ENCODE measurements at regions not wholly inside any gene's neighbourhood (a gene's known extent, or its start where the extent isn't known, plus 50 kb on each side); places are given as distances from the start of the nearest gene placed in this dataset.

- no peaks in the 10 kb centered on the region for H3F3A ChIP-seq (ENCODE audit: insufficient read depth, low read length, poor library complexity, severe bottlenecking)
- H3K36me3 ChIP-seq (ENCODE audit: insufficient read depth, low read length): no peaks in the 10 kb centered on the region
- H2AFZ ChIP-seq (ENCODE audit: low read depth, low read length): no peak overlapping the region
- H3K9me3 ChIP-seq (ENCODE audit: low read length): no peaks in the 10 kb centered on the region
- H3K27ac ChIP-seq (ENCODE audit: low read length): no peak overlapping the region
- H3K27me3 ChIP-seq (ENCODE audit: insufficient read depth, low read depth, low read length): no peaks in the 10 kb centered on the region
- no peaks in the 10 kb centered on the region for H4K20me1 ChIP-seq (ENCODE audit: insufficient read depth)
- no peak overlapping the region for H3K4me2 ChIP-seq (ENCODE audit: low read length)
- H3K79me2 ChIP-seq (replicated peaks; ENCODE audit: insufficient read depth, low read length): no peaks in the 10 kb centered on the region
- no peak overlapping the region for H3K4me3 ChIP-seq (ENCODE audit: low read length)
- no peak overlapping the region for H3K9ac ChIP-seq (ENCODE audit: low read length)
- TF ChIP-seq RAD21 (conservative IDR thresholded peaks at IDR 0.05): no peak
- no peak for TF ChIP-seq EZH2 (IDR thresholded peaks at IDR 0.05; ENCODE audit: borderline replicate concordance, insufficient read depth, low read length, poor library complexity, severe bottlenecking)
- TF ChIP-seq SMC3 (conservative IDR thresholded peaks at IDR 0.05; ENCODE audit: poor library complexity): no peak
- no peak for TF ChIP-seq MXI1 (conservative IDR thresholded peaks at IDR 0.05; ENCODE audit: poor library complexity, severe bottlenecking)
- TF ChIP-seq CTCF (IDR thresholded peaks at IDR 0.05; ENCODE audit: poor library complexity, severe bottlenecking): no peak
- no peak for TF ChIP-seq REST (IDR thresholded peaks at IDR 0.05; ENCODE audit: borderline replicate concordance)
- TF ChIP-seq EP300 (conservative IDR thresholded peaks at IDR 0.05; ENCODE audit: poor library complexity, severe bottlenecking): no peak
- TF ChIP-seq POLR2AphosphoS5 (IDR thresholded peaks at IDR 0.05): no peak
- TF ChIP-seq TAF1 (IDR thresholded peaks at IDR 0.05; ENCODE audit: low read depth): no peak
- H3K9me2 ChIP-seq (ENCODE audit: insufficient read depth, low read length): no peaks in the 10 kb centered on the region
These were observed 218.2 kb upstream of the ADGRL2 start for GRCh38 chr1:81582467-81582986.

GRCh38 chr1:81578867-81579266 lies 221.9 kb upstream of the ADGRL2 start:
- no peak for TF ChIP-seq CTCF (IDR thresholded peaks at IDR 0.05; ENCODE audit: poor library complexity, severe bottlenecking)
- TF ChIP-seq EP300 (conservative IDR thresholded peaks at IDR 0.05; ENCODE audit: poor library complexity, severe bottlenecking): no peak
- no peak for TF ChIP-seq MXI1 (conservative IDR thresholded peaks at IDR 0.05; ENCODE audit: poor library complexity, severe bottlenecking)
- TF ChIP-seq EZH2 (IDR thresholded peaks at IDR 0.05; ENCODE audit: borderline replicate concordance, insufficient read depth, low read length, poor library complexity, severe bottlenecking): no peak
- TF ChIP-seq SMC3 (conservative IDR thresholded peaks at IDR 0.05; ENCODE audit: poor library complexity): no peak
- no peak for TF ChIP-seq RAD21 (conservative IDR thresholded peaks at IDR 0.05)
- Histone ChIP-seq H3K9me2 (ENCODE audit: insufficient read depth, low read length) (no peaks in the 10 kb centered on the region), H3K4me3 (ENCODE audit: low read length) (no peak overlapping the region), H2AFZ (ENCODE audit: low read depth, low read length) (no peak overlapping the region), H3K27me3 (ENCODE audit: insufficient read depth, low read depth, low read length) (no peaks in the 10 kb centered on the region), H4K20me1 (ENCODE audit: insufficient read depth) (no peaks in the 10 kb centered on the region), H3K4me2 (ENCODE audit: low read length) (no peak overlapping the region), H3K9ac (ENCODE audit: low read length) (no peak overlapping the region), H3K27ac (ENCODE audit: low read length) (no peak overlapping the region), H3K36me3 (ENCODE audit: insufficient read depth, low read length) (no peaks in the 10 kb centered on the region), H3K9me3 (ENCODE audit: low read length) (no peaks in the 10 kb centered on the region), H3K79me2 (replicated peaks; ENCODE audit: insufficient read depth, low read length) (no peaks in the 10 kb centered on the region), H3F3A (ENCODE audit: insufficient read depth, low read length, poor library complexity, severe bottlenecking) (no peaks in the 10 kb centered on the region)

All from neural cell (in vitro differentiated cells).